Fibroblast of lung (primary cell): ENCODE measurements at regions not wholly inside any gene's neighbourhood (a gene's known extent, or its start where the extent isn't known, plus 50 kb on each side); places are given as distances from the start of the nearest gene placed in this dataset.

Experiments
- DNase-seq, 2 donors: peaks; one replicate each; pipeline versions ENCODE4 v3.0.0 to v3.0.0-alpha.2; 2010; ENCODE audit warnings: low read depth in 2 of 2
- H2AFZ ChIP-seq: 2 replicates; pipeline ENCODE4 v1.5.1; 2012; ENCODE audit warnings: low read length, control low read depth, inconsistent platforms
- H3K27ac ChIP-seq: 2 replicates; pipeline ENCODE4 v1.5.1; 2011; ENCODE audit warnings: low read length, control low read depth; ENCODE audit not compliant: insufficient read depth
- H3K27me3 ChIP-seq: 2 replicates; pipeline ENCODE4 v1.5.1; 2011; ENCODE audit warnings: mild to moderate bottlenecking, low read length; ENCODE audit not compliant: control insufficient read depth, insufficient read depth
- H3K36me3 ChIP-seq: 2 replicates; pipeline ENCODE4 v1.5.1; 2011; ENCODE audit warnings: low read length; ENCODE audit not compliant: control insufficient read depth, insufficient read depth
- H3K4me1 ChIP-seq: 2 replicates; pipeline ENCODE4 v1.5.1; 2011; ENCODE audit warnings: low read length; ENCODE audit not compliant: control insufficient read depth, insufficient read depth; ENCODE audit errors: extremely low read depth
- H3K4me2 ChIP-seq: 2 replicates; pipeline ENCODE4 v1.5.1; 2011; ENCODE audit warnings: low read length, control low read depth; ENCODE audit not compliant: insufficient read depth; ENCODE audit errors: extremely low read depth
- H3K4me3 ChIP-seq, 4 experiments: fragments of 200-600 bp in 1 of 4; sonication (generic) in 1 of 4; replicated peaks in 1 of 4; 2 replicates each; pipeline ENCODE4 v1.5.1; 2011 to 2016; ENCODE audit warnings: low read length in 4 of 4, low read depth in 3 of 4, mild to moderate bottlenecking in 3 of 4, control low read depth in 2 of 4, inconsistent platforms in 1 of 4, mixed read lengths in 1 of 4; ENCODE audit not compliant: insufficient read depth in 1 of 4; ENCODE audit errors: control extremely low read depth in 1 of 4
- H3K79me2 ChIP-seq: 2 replicates; pipeline ENCODE4 v1.5.1; 2012; ENCODE audit warnings: mild to moderate bottlenecking, low read length, inconsistent platforms; ENCODE audit not compliant: control insufficient read depth, insufficient read depth
- H3K9ac ChIP-seq: 2 replicates; pipeline ENCODE4 v1.5.1; 2011; ENCODE audit warnings: mild to moderate bottlenecking, low read length, control low read depth; ENCODE audit not compliant: insufficient read depth
- H3K9me3 ChIP-seq: 2 replicates; pipeline ENCODE4 v1.5.1; 2012; ENCODE audit warnings: low read depth, low read length; ENCODE audit not compliant: control insufficient read depth, insufficient read depth
- H4K20me1 ChIP-seq: 2 replicates; pipeline ENCODE4 v1.5.1; 2011; ENCODE audit warnings: low read length; ENCODE audit not compliant: control insufficient read depth, insufficient read depth; ENCODE audit errors: extremely low read depth
- CTCF ChIP-seq, 2 donors: IDR thresholded peaks in 1 of 2; conservative IDR thresholded peaks in 1 of 2; 1 replicate in 1 of 2; 2 replicates in 1 of 2; pipeline ENCODE4 v1.5.1; 2011 to 2012; ENCODE audit warnings: low read length in 2 of 2, control low read depth in 1 of 2, inconsistent platforms in 1 of 2, low read depth in 1 of 2, mild to moderate bottlenecking in 1 of 2
- EZH2 ChIP-seq: IDR thresholded peaks from 2 replicates; pipeline ENCODE4 v1.5.1; 2012; ENCODE audit warnings: low read length, control low read depth, mild to moderate bottlenecking; ENCODE audit errors: missing control alignments

DNA sequence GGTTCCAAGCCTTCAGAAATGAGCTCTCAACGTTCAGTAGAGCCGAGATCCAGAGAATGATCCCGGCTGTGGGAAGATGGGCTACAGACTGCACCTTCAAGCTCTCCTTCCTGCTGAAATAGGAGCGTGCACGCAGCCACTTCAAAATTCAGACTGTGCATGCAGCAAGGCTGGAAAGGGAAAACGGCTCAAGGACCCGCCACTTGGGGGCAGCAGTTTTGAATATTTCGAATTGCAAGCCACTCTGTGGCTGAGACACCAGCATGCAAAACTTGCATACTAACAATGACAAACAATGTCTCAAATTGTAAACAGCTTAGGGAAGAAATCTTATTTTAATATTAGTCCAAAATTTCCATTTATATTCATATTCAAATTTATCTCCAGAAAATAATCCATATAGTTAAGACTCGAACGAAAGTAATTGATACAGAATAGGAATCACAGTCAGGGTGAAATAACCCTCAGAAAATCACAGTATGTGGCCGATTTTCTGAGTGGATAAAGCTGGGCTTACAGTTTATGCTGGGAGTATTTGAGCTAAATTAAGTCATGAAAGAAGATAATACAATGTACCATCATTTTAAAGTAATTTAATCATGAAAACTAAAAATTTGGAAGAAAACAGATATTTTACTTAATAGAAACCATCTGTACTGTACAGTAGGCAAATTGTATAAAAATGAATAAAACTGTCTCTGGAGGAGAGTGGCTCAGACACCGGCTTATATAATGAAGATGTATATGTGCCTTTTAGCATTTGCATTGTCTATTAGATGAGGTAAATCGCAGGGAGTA lies 137.9 kb upstream of the MKI67 start:
- Histone ChIP-seq H3K4me3 (no peak overlapping the region), H3K36me3 (no peaks in the 10 kb centered on the region), H3K27me3 (no peaks in the 10 kb centered on the region), H3K9ac (no peak overlapping the region), H3K4me2 (no peak overlapping the region), H2AFZ (no peak overlapping the region), H4K20me1 (no peaks in the 10 kb centered on the region), H3K4me1 (no peaks in the 10 kb centered on the region), H3K79me2 (no peaks in the 10 kb centered on the region), H3K9me3 (no peaks in the 10 kb centered on the region), H3K27ac (no peak overlapping the region)
- DNase-seq, result peak; percentile 16 to 50
- TF ChIP-seq EZH2 (no peak), CTCF (conservative IDR thresholded peaks at IDR 0.05 in 1 of 2, IDR thresholded peaks at IDR 0.05 in 1 of 2; ENCODE audit: low read depth in 1 of 2, low read length in 2 of 2) (peak; percentile 35 to 63)

- H3K36me3 ChIP-seq, result no peaks in the 10 kb centered on the region
- H3K4me3 ChIP-seq, result no peak overlapping the region
- no peak for TF ChIP-seq EZH2
- no peak for TF ChIP-seq CTCF (conservative IDR thresholded peaks at IDR 0.05 in 1 of 2, IDR thresholded peaks at IDR 0.05 in 1 of 2; ENCODE audit: low read depth in 1 of 2, low read length in 2 of 2)
- DNase-seq, result no peak
- no peaks in the 10 kb centered on the region for H3K79me2 ChIP-seq
- no peak overlapping the region for H3K9ac ChIP-seq
- no peak overlapping the region for H2AFZ ChIP-seq
- no peaks in the 10 kb centered on the region for H4K20me1 ChIP-seq
- H3K27me3 ChIP-seq, result no peaks in the 10 kb centered on the region
- no peak overlapping the region for H3K4me2 ChIP-seq
- H3K27ac ChIP-seq, result no peak overlapping the region
- H3K9me3 ChIP-seq, result no peaks in the 10 kb centered on the region
- H3K4me1 ChIP-seq, result no peaks in the 10 kb centered on the region
Measured at GRCh38 chr10:128265596-128265995, 139.4 kb upstream of the MKI67 start.

DNA sequence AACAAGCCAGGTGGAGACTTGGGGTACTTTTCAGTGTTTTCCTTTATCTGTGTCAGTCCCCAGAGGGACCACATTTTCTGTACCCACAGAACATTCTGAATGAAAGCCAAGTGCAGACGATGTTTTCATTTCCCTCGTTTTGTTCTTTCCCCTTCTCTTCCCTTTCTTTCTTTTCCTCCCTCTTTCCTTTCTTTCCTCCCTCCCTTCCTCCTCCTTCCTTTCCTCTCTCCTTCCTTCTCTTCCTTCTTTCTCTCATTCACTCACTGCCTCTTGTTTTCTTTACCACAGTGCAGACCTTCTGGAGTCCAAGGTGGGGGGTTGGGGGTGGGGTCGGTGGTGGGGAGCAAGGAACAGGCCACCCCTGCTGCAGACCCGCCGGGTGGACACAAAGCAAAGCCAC lies 141.4 kb upstream of the MKI67 start:
- no peak overlapping the region for H2AFZ ChIP-seq
- H3K4me3 ChIP-seq, result no peak overlapping the region
- H3K9me3 ChIP-seq, result no peaks in the 10 kb centered on the region
- no peaks in the 10 kb centered on the region for H3K27me3 ChIP-seq
- DNase-seq, result no peak
- no peaks in the 10 kb centered on the region for H4K20me1 ChIP-seq
- no peaks in the 10 kb centered on the region for H3K79me2 ChIP-seq
- no peak overlapping the region for H3K9ac ChIP-seq
- no peak overlapping the region for H3K4me2 ChIP-seq
- H3K4me1 ChIP-seq, result no peaks in the 10 kb centered on the region
- no peak for TF ChIP-seq EZH2
- no peak for TF ChIP-seq CTCF (conservative IDR thresholded peaks at IDR 0.05 in 1 of 2, IDR thresholded peaks at IDR 0.05 in 1 of 2; ENCODE audit: low read depth in 1 of 2, low read length in 2 of 2)
- no peaks in the 10 kb centered on the region for H3K36me3 ChIP-seq
- H3K27ac ChIP-seq, result no peak overlapping the region
